CD4-positive, alpha-beta memory T cell (primary cell): ENCODE measurements at regions not wholly inside any gene's neighbourhood (a gene's known extent, or its start where the extent isn't known, plus 50 kb on each side); places are given as distances from the start of the nearest gene placed in this dataset.
"Not testable (repeated sequence)": the region's sequence is repeated elsewhere in the genome, so short reads cannot be mapped to it uniquely, and the experiment has no call there.

Experiments
- CTCF ChIA-PET: fragments of 350-600 bp; sonication (Branson Sonifier 250); formaldehyde crosslinking; loops from one replicate; lab custom pipeline; 2021; ENCODE audit warnings: inconsistent platforms; ENCODE audit not compliant: partially characterized antibody; lab: Charles Lee
- POLR2A ChIA-PET: fragments of 350-600 bp; sonication (Branson Sonifier 250); formaldehyde crosslinking; loops from one replicate; lab custom pipeline; 2021; ENCODE audit not compliant: partially characterized antibody; lab: Charles Lee
- DNase-seq, 5 donors: peaks; one replicate each; pipeline versions ENCODE4 v3.0.0 to v3.0.0-alpha.2; 2020 to 2022; ENCODE audit warnings: mixed read lengths in 1 of 5
- H3K27ac ChIP-seq: one replicate; pipeline ENCODE4 v1.7.0; 2013; ENCODE audit warnings: low read depth, low read length
- H3K27me3 ChIP-seq: 2 replicates; pipeline ENCODE4 v1.7.0; 2013; ENCODE audit warnings: mild to moderate bottlenecking, low read length, moderate library complexity; ENCODE audit not compliant: insufficient read depth
- H3K36me3 ChIP-seq: 2 replicates; pipeline ENCODE4 v1.7.0; 2013; ENCODE audit warnings: mild to moderate bottlenecking, low read length, moderate library complexity; ENCODE audit not compliant: insufficient read depth
- H3K4me1 ChIP-seq: 2 replicates; pipeline ENCODE4 v1.7.0; 2013; ENCODE audit warnings: mild to moderate bottlenecking, low read length, moderate library complexity; ENCODE audit not compliant: insufficient read depth
- H3K4me3 ChIP-seq, 2 donors: one replicate each; pipeline ENCODE4 v1.7.0; 2013; ENCODE audit warnings: low read length in 2 of 2, mild to moderate bottlenecking in 1 of 2
- H3K9me3 ChIP-seq, 2 donors: one replicate each; pipeline ENCODE4 v1.7.0; 2013; ENCODE audit warnings: low read length in 2 of 2, control low read depth in 1 of 2; ENCODE audit not compliant: control insufficient read depth in 1 of 2
- H3K27ac Mint-ChIP-seq, 7 donors: one replicate each; pipeline ENCODE4 v1.8.0; 2020 to 2021; ENCODE audit warnings: mixed read lengths in 7 of 7, mild to moderate bottlenecking in 6 of 7, inconsistent platforms in 3 of 7, moderate library complexity in 3 of 7
- H3K27me3 Mint-ChIP-seq, 2 donors: one replicate each; pipeline ENCODE4 v1.8.0; 2020 to 2021; ENCODE audit warnings: mixed read lengths in 2 of 2
- H3K36me3 Mint-ChIP-seq, 2 donors: one replicate each; pipeline ENCODE4 v1.8.0; 2020 to 2021; ENCODE audit warnings: mixed read lengths in 2 of 2, inconsistent platforms in 1 of 2, mild to moderate bottlenecking in 1 of 2
- H3K4me1 Mint-ChIP-seq, 4 donors: one replicate each; pipeline ENCODE4 v1.8.0; 2020 to 2021; ENCODE audit warnings: mixed read lengths in 4 of 4, mild to moderate bottlenecking in 1 of 4
- H3K4me3 Mint-ChIP-seq, 8 donors: one replicate each; pipeline ENCODE4 v1.8.0; 2020 to 2021; ENCODE audit warnings: mixed read lengths in 8 of 8, mild to moderate bottlenecking in 7 of 8, moderate library complexity in 6 of 8, inconsistent platforms in 3 of 8
- H3K9me3 Mint-ChIP-seq, 8 donors: one replicate each; pipeline ENCODE4 v1.8.0; 2020 to 2021; ENCODE audit warnings: mixed read lengths in 8 of 8, mild to moderate bottlenecking in 5 of 8, inconsistent platforms in 3 of 8, moderate library complexity in 1 of 8
- intact Hi-C: fragments of 100-400 bp; cut with micrococcal nuclease; formaldehyde crosslinking; loops from one replicate; pipeline ENCODE4 v1.15.1; 2023

DNA sequence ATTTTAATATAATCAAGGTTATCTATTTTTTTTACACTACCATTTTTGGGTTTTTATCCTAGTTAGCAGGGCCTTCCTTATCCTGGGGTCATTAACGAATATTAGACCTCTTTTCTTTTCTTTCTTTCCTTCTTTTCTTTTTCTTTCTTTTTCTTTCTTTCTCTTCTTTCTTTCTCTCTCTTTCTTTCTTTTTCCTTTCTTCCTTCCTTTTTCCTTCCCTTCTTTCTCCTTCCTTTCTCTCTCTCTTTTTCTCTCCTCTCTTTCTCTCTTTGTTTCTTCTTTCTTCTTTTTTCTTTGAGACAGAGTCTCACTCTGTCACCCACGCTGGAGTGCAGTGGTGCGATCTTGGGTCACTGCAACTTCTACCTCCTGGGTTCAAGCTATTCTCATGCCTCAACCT, 120.4 kb upstream of the PDE7B start:
- POLR2A ChIA-PET: no interaction called here
- Mint-ChIP-seq H3K27me3 (peaks cover 3 to 5% of the 10 kb centered on the region in 2 donors), H3K27ac (no peak overlapping the region), H3K4me1 (no peaks in the 10 kb centered on the region), H3K4me3 (no peak overlapping the region), H3K9me3 (peaks cover 0 to 11% (median 2%) of the 10 kb centered on the region in 8 donors), H3K36me3 (no peaks in the 10 kb centered on the region)
- H3K4me3 ChIP-seq: no peak overlapping the region
- CTCF ChIA-PET: interaction anchor here (0.7 kb wide), 1 partner anchor 10 kb away, joined by 4 read pairs; no protein-coding TSS in a partner anchor
- intact Hi-C loops: no loop called here
- H3K4me1 ChIP-seq: no peaks in the 10 kb centered on the region
- H3K27me3 ChIP-seq: no peaks in the 10 kb centered on the region
- no peaks in the 10 kb centered on the region for H3K36me3 ChIP-seq
- no peaks in the 10 kb centered on the region for H3K9me3 ChIP-seq
- no peak for DNase-seq
- H3K27ac ChIP-seq: no peak overlapping the region

DNA sequence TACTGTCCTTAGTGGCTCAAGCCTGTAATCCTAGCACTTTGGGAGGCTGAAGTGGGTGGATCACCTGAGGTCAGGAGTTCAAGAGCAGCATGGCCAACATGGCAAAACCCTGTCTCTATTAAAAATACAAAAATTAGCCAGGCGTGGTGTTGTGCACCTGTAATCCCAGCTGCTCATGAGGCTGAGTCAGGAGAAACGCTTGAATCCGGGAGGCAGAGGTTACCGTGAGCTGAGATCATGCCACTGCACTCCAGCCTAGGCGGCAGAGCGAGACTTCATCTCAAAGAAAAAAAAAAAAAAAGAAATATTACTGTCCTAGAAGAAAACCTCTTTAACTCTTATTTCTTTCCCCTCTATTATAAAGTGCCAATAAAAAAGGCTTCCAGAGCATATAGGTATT, 115.2 kb upstream of the PDE7B start:
- H3K27ac Mint-ChIP-seq, H3K4me3 Mint-ChIP-seq, H3K27me3 Mint-ChIP-seq, H3K9me3 ChIP-seq, H3K4me1 Mint-ChIP-seq, H3K4me3 ChIP-seq, H3K36me3 Mint-ChIP-seq, H3K9me3 Mint-ChIP-seq, POLR2A ChIA-PET, H3K4me1 ChIP-seq, DNase-seq, H3K36me3 ChIP-seq, H3K27ac ChIP-seq, CTCF ChIA-PET, H3K27me3 ChIP-seq, intact Hi-C loops: not testable (repeated sequence)

DNA sequence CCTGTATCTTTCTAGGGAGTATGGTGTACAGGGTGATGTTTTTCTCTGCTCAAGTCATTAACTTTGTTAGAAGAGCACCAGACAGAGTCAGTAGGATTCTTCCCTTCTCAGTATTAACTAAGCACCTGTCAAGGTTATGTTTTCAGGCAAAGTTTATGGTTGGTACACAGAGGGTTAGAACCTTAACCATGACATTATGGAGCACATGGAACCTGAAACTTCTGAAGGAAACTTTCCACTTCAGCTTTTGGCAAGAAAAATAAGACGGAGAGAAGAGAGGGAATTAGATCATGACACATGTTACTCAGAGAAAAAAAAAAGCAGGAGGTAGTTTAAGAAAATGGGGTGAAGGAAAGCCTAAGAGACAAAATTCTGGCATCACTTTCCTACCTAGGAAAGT, 112.9 kb upstream of the PDE7B start:
- H3K9me3 ChIP-seq: no peaks in the 10 kb centered on the region
- POLR2A ChIA-PET: no interaction called here
- Mint-ChIP-seq H3K4me3 (no peak overlapping the region), H3K4me1 (peaks cover 0 to 2% (median under 1%) of the 10 kb centered on the region in 4 donors), H3K36me3 (no peaks in the 10 kb centered on the region), H3K9me3 (peaks cover 0 to 2% (median 0%) of the 10 kb centered on the region in 8 donors), H3K27me3 (peaks cover 1 to 9% of the 10 kb centered on the region in 2 donors), H3K27ac (no peak overlapping the region)
- no peaks in the 10 kb centered on the region for H3K27me3 ChIP-seq
- intact Hi-C loops: no loop called here
- H3K27ac ChIP-seq: no peak overlapping the region
- DNase-seq: no peak
- H3K4me1 ChIP-seq: no peaks in the 10 kb centered on the region
- H3K36me3 ChIP-seq: no peaks in the 10 kb centered on the region
- CTCF ChIA-PET: no interaction called here
- H3K4me3 ChIP-seq: no peak overlapping the region

DNA sequence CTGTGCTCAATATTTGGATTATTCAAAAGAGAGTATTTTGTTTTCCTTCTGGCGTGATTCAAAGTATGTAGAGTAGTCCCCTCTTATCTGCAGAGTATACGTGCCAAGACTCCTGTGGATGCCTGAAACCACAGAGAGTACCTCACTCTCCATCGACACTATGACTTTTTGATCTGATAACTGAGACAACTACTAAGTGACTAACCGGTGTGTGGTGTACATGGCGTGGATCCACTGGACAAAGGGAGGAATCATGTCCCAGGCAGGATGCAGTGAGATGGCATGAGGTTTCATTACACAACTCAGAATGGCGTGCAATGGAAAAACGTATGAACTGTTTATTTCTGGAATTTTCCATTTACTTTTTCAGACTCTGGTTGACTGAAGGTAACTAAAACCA, 112.2 kb upstream of the PDE7B start:
- no peak overlapping the region for H3K4me3 ChIP-seq
- ChIA-PET POLR2A (no interaction called here), CTCF (no interaction called here)
- Mint-ChIP-seq H3K4me3 (peak overlapping the region in 1 of 8 donors; percentile 1), H3K9me3 (peaks cover 0 to 2% (median 0%) of the 10 kb centered on the region in 8 donors), H3K4me1 (peaks cover 0 to 2% (median under 1%) of the 10 kb centered on the region in 4 donors), H3K27ac (no peak overlapping the region), H3K27me3 (peaks cover 0 to 4% of the 10 kb centered on the region in 2 donors), H3K36me3 (no peaks in the 10 kb centered on the region)
- no peaks in the 10 kb centered on the region for H3K27me3 ChIP-seq
- no peaks in the 10 kb centered on the region for H3K36me3 ChIP-seq
- no peaks in the 10 kb centered on the region for H3K9me3 ChIP-seq
- no peak overlapping the region for H3K27ac ChIP-seq
- H3K4me1 ChIP-seq: no peaks in the 10 kb centered on the region
- intact Hi-C loops: no loop called here
- no peak for DNase-seq

DNA sequence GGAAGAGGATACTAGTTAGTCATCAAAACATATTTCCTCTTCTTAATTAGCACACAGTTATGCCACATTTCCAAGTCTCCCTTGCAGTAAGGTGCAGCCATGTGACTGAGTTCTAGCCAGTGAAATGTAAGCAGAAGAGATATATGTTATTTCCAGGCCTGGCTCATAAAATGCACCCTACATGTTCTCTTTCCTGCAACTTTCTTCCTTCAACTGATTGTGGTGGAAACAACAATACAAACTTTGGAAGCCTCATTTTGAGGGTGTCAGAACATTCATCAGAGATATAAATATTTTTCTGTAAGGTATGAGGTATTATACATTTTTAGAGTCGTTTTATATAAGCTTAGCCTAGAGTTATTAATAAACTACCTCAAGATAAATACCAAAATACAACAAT, 110.9 kb upstream of the PDE7B start:
- Mint-ChIP-seq H3K36me3 (no peaks in the 10 kb centered on the region), H3K4me1 (peaks cover 0 to 2% (median under 1%) of the 10 kb centered on the region in 4 donors), H3K4me3 (no peak overlapping the region), H3K27me3 (peaks cover 0 to 4% of the 10 kb centered on the region in 2 donors), H3K9me3 (peaks cover 0 to 2% (median 0%) of the 10 kb centered on the region in 8 donors), H3K27ac (no peak overlapping the region)
- Histone ChIP-seq H3K4me1 (no peaks in the 10 kb centered on the region), H3K9me3 (no peaks in the 10 kb centered on the region), H3K4me3 (no peak overlapping the region), H3K27ac (no peak overlapping the region), H3K27me3 (no peaks in the 10 kb centered on the region), H3K36me3 (no peaks in the 10 kb centered on the region)
- intact Hi-C loops: loop anchor here (5.0 kb wide), 1 partner anchor 167 kb away; no protein-coding TSS in a partner anchor
- ChIA-PET CTCF (interaction anchor here (0.6 kb wide), 1 partner anchor 9 kb away, joined by 4 read pairs; no protein-coding TSS in a partner anchor), POLR2A (no interaction called here)
- DNase-seq: no peak

DNA sequence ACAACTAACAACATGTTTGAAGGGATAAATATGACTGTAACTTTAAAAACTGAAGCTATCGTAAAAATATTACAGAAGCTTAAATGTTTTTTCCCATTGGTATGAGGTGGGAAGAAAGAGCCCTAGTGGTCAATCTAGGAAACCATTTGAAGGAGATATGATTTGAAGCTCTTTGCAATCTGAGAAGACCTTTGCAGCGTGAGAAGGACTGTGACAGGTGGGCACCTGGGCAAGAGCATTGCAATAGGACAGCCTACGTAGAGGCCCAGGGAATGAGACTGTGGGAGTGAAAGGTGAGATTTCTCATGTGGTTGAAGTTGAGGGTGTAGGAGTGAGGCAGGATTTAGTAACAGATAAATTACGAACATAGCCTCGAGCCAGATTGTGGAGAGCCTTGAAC, 108.0 kb upstream of the PDE7B start:
- no peaks in the 10 kb centered on the region for H3K36me3 Mint-ChIP-seq

DNA sequence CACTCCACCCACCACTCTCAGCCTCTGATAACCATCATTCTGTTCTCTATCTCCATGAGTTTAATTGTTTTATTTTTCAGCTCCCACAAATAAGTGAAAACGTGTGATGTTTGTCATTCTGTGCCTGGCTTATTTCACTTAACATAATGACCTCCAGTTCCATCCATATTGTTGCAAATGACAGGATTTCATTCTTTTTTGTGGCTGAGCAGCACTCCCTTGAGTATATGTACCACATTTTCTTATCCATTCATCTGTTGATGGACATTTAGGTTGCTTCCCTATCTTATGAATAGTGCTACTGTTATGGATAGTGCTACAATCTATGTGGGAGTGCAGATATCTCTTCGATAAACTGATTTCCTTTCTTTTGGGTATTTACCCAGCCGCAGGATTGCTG, 103.3 kb upstream of the PDE7B start:
- no peak for DNase-seq
- no peak overlapping the region for H3K27ac Mint-ChIP-seq
- no peaks in the 10 kb centered on the region for H3K9me3 Mint-ChIP-seq
- Histone ChIP-seq H3K4me3 (no peak overlapping the region), H3K27me3 (no peaks in the 10 kb centered on the region), H3K27ac (no peak overlapping the region), H3K36me3 (no peaks in the 10 kb centered on the region), H3K9me3 (no peaks in the 10 kb centered on the region), H3K4me1 (no peaks in the 10 kb centered on the region)
- intact Hi-C loops: no loop called here
- POLR2A ChIA-PET: no interaction called here
- CTCF ChIA-PET: no interaction called here
- peaks cover 3 to 4% of the 10 kb centered on the region in 2 donors for H3K27me3 Mint-ChIP-seq
- no peak overlapping the region for H3K4me3 Mint-ChIP-seq
- H3K36me3 Mint-ChIP-seq: no peaks in the 10 kb centered on the region
- no peaks in the 10 kb centered on the region for H3K4me1 Mint-ChIP-seq

More for the DNA sequence above, 108.0 kb upstream of the PDE7B start:
- Histone ChIP-seq H3K9me3 (no peaks in the 10 kb centered on the region), H3K4me1 (no peaks in the 10 kb centered on the region), H3K36me3 (no peaks in the 10 kb centered on the region), H3K27ac (no peak overlapping the region), H3K27me3 (no peaks in the 10 kb centered on the region), H3K4me3 (no peak overlapping the region)
- Mint-ChIP-seq H3K9me3 (no peaks in the 10 kb centered on the region), H3K27me3 (peaks cover 0 to 4% of the 10 kb centered on the region in 2 donors), H3K27ac (no peak overlapping the region), H3K4me1 (peaks cover 0 to 2% (median under 1%) of the 10 kb centered on the region in 4 donors), H3K4me3 (no peak overlapping the region)
- ChIA-PET POLR2A (no interaction called here), CTCF (interaction anchor here (1.9 kb wide), 1 partner anchor 166 kb away, joined by 4 read pairs; no protein-coding TSS in a partner anchor)
- DNase-seq: no peak
- intact Hi-C loops: loop anchor here (5.0 kb wide), 1 partner anchor 164 kb away; no protein-coding TSS in a partner anchor
